Inflammatory macrophage treated with lipopolysaccharide for 4 hours (primary cell): ENCODE measurements at regions not wholly inside any gene's neighbourhood (a gene's known extent, or its start where the extent isn't known, plus 50 kb on each side); places are given as distances from the start of the nearest gene placed in this dataset.

Source experiments
- DNase-seq: peaks from one replicate; pipeline ENCODE4 v3.0.0-alpha.2; 2020

- DNase-seq: no peak
These were observed 845.9 kb upstream of the PCDH9 start for GRCh38 chr13:68076046-68076445.

GRCh38 chr13:68066879-68067513, 836.9 kb upstream of the PCDH9 start:
- DNase-seq: no peak

GRCh38 chr13:68064001-68064770, 834.0 kb upstream of the PCDH9 start:
- DNase-seq: no peak

- no peak for DNase-seq
These were observed 833.0 kb upstream of the PCDH9 start for GRCh38 chr13:68063181-68063580.

GRCh38 chr13:68057836-68058235, 827.7 kb upstream of the PCDH9 start:
- DNase-seq: no peak

GRCh38 chr13:68056816-68057710, 826.9 kb upstream of the PCDH9 start:
- no peak for DNase-seq

- DNase-seq: no peak
These were observed 821.8 kb upstream of the PCDH9 start for GRCh38 chr13:68051910-68052309.

GRCh38 chr13:68050761-68051160, 820.6 kb upstream of the PCDH9 start:
- DNase-seq: no peak

GRCh38 chr13:68048802-68049359, 818.7 kb upstream of the PCDH9 start:
- DNase-seq: no peak

GRCh38 chr13:68047889-68048288, 817.8 kb upstream of the PCDH9 start:
- no peak for DNase-seq

- no peak for DNase-seq
These were observed 816.8 kb upstream of the PCDH9 start for GRCh38 chr13:68046903-68047302.

- no peak for DNase-seq
These were observed 800.1 kb upstream of the PCDH9 start for GRCh38 chr13:68030152-68030809.

- no peak for DNase-seq
These were observed 798.6 kb upstream of the PCDH9 start for GRCh38 chr13:68028701-68029100.

- DNase-seq: no peak
These were observed 797.2 kb upstream of the PCDH9 start for GRCh38 chr13:68027306-68027705.

- no peak for DNase-seq
These were observed 795.9 kb upstream of the PCDH9 start for GRCh38 chr13:68026077-68026476.

GRCh38 chr13:68025604-68026003, 795.5 kb upstream of the PCDH9 start:
- no peak for DNase-seq

GRCh38 chr13:68023838-68024581, 793.9 kb upstream of the PCDH9 start:
- no peak for DNase-seq

GRCh38 chr13:68019901-68020300, 789.8 kb upstream of the PCDH9 start:
- DNase-seq: no peak

- no peak for DNase-seq
These were observed 779.4 kb upstream of the PCDH9 start for GRCh38 chr13:68009546-68009945.

- DNase-seq: no peak
These were observed 777.4 kb upstream of the PCDH9 start for GRCh38 chr13:68007576-68007975.

GRCh38 chr13:67996101-67996500, 766.0 kb upstream of the PCDH9 start:
- no peak for DNase-seq

- DNase-seq: no peak
These were observed 760.7 kb upstream of the PCDH9 start for GRCh38 chr13:67990868-67991267.
